HG03460 (cell line): ENCODE measurements at regions not wholly inside any gene's neighbourhood (a gene's known extent, or its start where the extent isn't known, plus 50 kb on each side); places are given as distances from the start of the nearest gene placed in this dataset.

Experiments
- ATAC-seq: cut with Tn5 transposase; IDR thresholded peaks from one replicate; pipeline ENCODE4 v1.9.1; 2021; ENCODE audit not compliant: unreplicated experiment

GRCh38 chr14:34219661-34220377, 242.2 kb downstream of the SPTSSA start:
- no peak for ATAC-seq

- ATAC-seq: no peak
These were observed 243.2 kb downstream of the SPTSSA start for GRCh38 chr14:34218881-34219280.

GRCh38 chr14:34214961-34215360, 247.1 kb downstream of the SPTSSA start:
- no peak for ATAC-seq

GRCh38 chr14:34213332-34213731, 248.7 kb downstream of the SPTSSA start:
- ATAC-seq: no peak

GRCh38 chr14:34212172-34212929, 249.7 kb downstream of the SPTSSA start:
- ATAC-seq: no peak

- ATAC-seq: peak; percentile 94
These were observed 250.3 kb downstream of the SPTSSA start for GRCh38 chr14:34211732-34212131.

- ATAC-seq: no peak
These were observed 253.5 kb downstream of the SPTSSA start for GRCh38 chr14:34208532-34208931.

GRCh38 chr14:34205799-34206198, 254.9 kb upstream of the EGLN3 start:
- no peak for ATAC-seq

GRCh38 chr14:34204774-34205173, 253.9 kb upstream of the EGLN3 start:
- ATAC-seq: no peak

GRCh38 chr14:34203251-34203722, 252.4 kb upstream of the EGLN3 start:
- ATAC-seq: no peak

GRCh38 chr14:34201909-34202637, 251.2 kb upstream of the EGLN3 start:
- ATAC-seq: no peak

GRCh38 chr14:34199585-34199984, 248.7 kb upstream of the EGLN3 start:
- ATAC-seq: no peak

- no peak for ATAC-seq
These were observed 247.2 kb upstream of the EGLN3 start for GRCh38 chr14:34198096-34198495.

GRCh38 chr14:34195964-34196363, 245.1 kb upstream of the EGLN3 start:
- ATAC-seq: no peak

GRCh38 chr14:34190717-34191116, 239.8 kb upstream of the EGLN3 start:
- no peak for ATAC-seq

GRCh38 chr14:34189866-34190265, 239.0 kb upstream of the EGLN3 start:
- ATAC-seq: no peak

GRCh38 chr14:34187519-34188044, 236.7 kb upstream of the EGLN3 start:
- ATAC-seq: no peak

- ATAC-seq: no peak
These were observed 236.2 kb upstream of the EGLN3 start for GRCh38 chr14:34187061-34187460.

- no peak for ATAC-seq
These were observed 233.3 kb upstream of the EGLN3 start for GRCh38 chr14:34184126-34184525.

GRCh38 chr14:34183478-34183877, 232.6 kb upstream of the EGLN3 start:
- ATAC-seq: no peak

GRCh38 chr14:34181338-34181737, 230.5 kb upstream of the EGLN3 start:
- no peak for ATAC-seq
